ENCODE measurements at regions not wholly inside any gene's neighbourhood (a gene's known extent, or its start where the extent isn't known, plus 50 kb on each side); places are given as distances from the start of the nearest gene placed in this dataset.

DNA sequence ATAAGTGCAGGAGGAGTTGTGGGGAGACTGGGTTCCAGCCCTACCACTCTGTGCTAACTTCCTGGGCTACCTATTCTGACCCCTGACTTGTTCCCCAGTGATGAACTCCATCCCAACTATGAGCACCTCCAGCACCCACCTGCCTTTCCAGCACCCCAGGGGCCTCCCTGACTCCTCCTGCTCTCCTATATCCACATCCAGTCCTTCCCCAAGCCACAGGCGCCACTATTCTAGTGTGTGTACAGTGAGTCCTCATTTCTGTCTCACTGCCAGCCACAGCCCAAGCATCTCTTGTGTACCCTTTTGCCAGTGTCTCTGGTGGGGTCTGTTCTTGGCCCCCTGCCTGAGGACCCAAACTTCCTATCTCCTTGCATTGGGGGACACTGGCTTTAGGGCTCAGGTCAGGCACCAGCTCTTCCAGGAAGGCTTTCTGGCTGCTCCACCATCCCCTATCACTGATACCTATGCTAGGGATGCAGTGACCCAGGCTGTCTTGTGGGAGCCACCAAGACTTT, 145.2 kb downstream of the INHBB start:
- TF ChIP-seq, protein P1, sequence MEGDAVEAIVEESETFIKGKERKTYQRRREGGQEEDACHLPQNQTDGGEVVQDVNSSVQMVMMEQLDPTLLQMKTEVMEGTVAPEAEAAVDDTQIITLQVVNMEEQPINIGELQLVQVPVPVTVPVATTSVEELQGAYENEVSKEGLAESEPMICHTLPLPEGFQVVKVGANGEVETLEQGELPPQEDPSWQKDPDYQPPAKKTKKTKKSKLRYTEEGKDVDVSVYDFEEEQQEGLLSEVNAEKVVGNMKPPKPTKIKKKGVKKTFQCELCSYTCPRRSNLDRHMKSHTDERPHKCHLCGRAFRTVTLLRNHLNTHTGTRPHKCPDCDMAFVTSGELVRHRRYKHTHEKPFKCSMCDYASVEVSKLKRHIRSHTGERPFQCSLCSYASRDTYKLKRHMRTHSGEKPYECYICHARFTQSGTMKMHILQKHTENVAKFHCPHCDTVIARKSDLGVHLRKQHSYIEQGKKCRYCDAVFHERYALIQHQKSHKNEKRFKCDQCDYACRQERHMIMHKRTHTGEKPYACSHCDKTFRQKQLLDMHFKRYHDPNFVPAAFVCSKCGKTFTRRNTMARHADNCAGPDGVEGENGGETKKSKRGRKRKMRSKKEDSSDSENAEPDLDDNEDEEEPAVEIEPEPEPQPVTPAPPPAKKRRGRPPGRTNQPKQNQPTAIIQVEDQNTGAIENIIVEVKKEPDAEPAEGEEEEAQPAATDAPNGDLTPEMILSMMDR (IDR thresholded peaks at IDR 0.05), result no peak
- no peak for TF ChIP-seq POLR2A (IDR thresholded peaks at IDR 0.05)
